Transverse colon (tissue), 4 donors: ENCODE measurements at regions not wholly inside any gene's neighbourhood (a gene's known extent, or its start where the extent isn't known, plus 50 kb on each side); places are given as distances from the start of the nearest gene placed in this dataset.
"Not testable (repeated sequence)": the region's sequence is repeated elsewhere in the genome, so short reads cannot be mapped to it uniquely, and the experiment has no call there.

ENCODE experiments used
- DNase-seq: peaks from one replicate; pipeline ENCODE4 v3.0.0-alpha.2; 2019
- H3K27ac ChIP-seq, 4 donors: fragments of 200-600 bp; sonication (generic); 2 replicates each; pipeline ENCODE4 v1.5.1; 2016 to 2018; ENCODE audit warnings: inconsistent platforms in 4 of 4
- H3K27me3 ChIP-seq: fragments of 200-600 bp; sonication (generic); 2 replicates; pipeline ENCODE4 v1.5.1; 2017; ENCODE audit warnings: inconsistent platforms
- H3K36me3 ChIP-seq, 4 donors: fragments of 200-600 bp; sonication (generic); 2 replicates each; pipeline ENCODE4 v1.5.1; 2017 to 2019; ENCODE audit warnings: inconsistent platforms in 4 of 4
- H3K4me1 ChIP-seq, 4 donors: fragments of 200-600 bp; sonication (generic); 2 replicates each; pipeline ENCODE4 v1.5.1; 2017 to 2020; ENCODE audit warnings: inconsistent platforms in 4 of 4
- H3K4me3 ChIP-seq, 4 donors: fragments of 200-600 bp; sonication (generic); 1 replicate in 1 of 4; 2 replicates in 3 of 4; pipeline versions ENCODE4 v1.5.1 to v1.6.1; 2017 to 2019; ENCODE audit warnings: inconsistent platforms in 4 of 4
- H3K9me3 ChIP-seq, 2 donors: fragments of 200-600 bp; sonication (generic); 2 replicates each; pipeline ENCODE4 v1.5.1; 2017 to 2019; ENCODE audit warnings: inconsistent platforms in 2 of 2
- CTCF ChIP-seq, 5 experiments: fragments of 200-600 bp in 3 of 5; fragments of 450-650 bp in 2 of 5; sonication (generic) in 3 of 5; IDR thresholded peaks; 1 replicate in 2 of 5; 2 replicates in 3 of 5; pipeline ENCODE4 v1.5.1; 2016 to 2017; ENCODE audit warnings: antibody characterized with exemption in 5 of 5, inconsistent platforms in 3 of 5, mild to moderate bottlenecking in 2 of 5, moderate library complexity in 1 of 5
- EP300 ChIP-seq: sonication (generic); formaldehyde crosslinking; IDR thresholded peaks from one replicate; pipeline ENCODE4 v1.6.1; 2017; ENCODE audit warnings: antibody characterized with exemption, low read depth
- POLR2A ChIP-seq: fragments of 450-650 bp; IDR thresholded peaks from one replicate; pipeline ENCODE4 v1.6.1; 2016; ENCODE audit warnings: antibody characterized with exemption, mild to moderate bottlenecking, moderate library complexity
- POLR2AphosphoS5 ChIP-seq, 3 donors: sonication (generic); formaldehyde crosslinking; IDR thresholded peaks; one replicate each; pipeline ENCODE4 v1.6.1; 2016; ENCODE audit warnings: antibody characterized with exemption in 3 of 3
- WGBS, 2 donors: methylation state at CpG; one replicate each; pipeline ENCODE4 v1.1.5; 2018; ENCODE audit warnings: low coverage in 1 of 2; 5-methylcytosine and 5-hydroxymethylcytosine counted together
- in situ Hi-C, 4 donors: fragments of 200-750 bp; cut with MboI; loops; one replicate each; pipeline versions ENCODE4 v1.15.0 to v1.15.1; 2017; ENCODE audit warnings: low sequenced_read_pairs in 3 of 4, low pct_ligation_motif_present in 1 of 4, low pct_unique_long_range_greater_than_20kb in 1 of 4
- intact Hi-C: fragments of 100-400 bp; cut with DNase I; formaldehyde crosslinking; loops from one replicate; pipeline ENCODE4 v1.15.1; 2023; ENCODE audit warnings: low total_unique reads

- intact Hi-C loops: no loop called here
Observed at GRCh38 chr4:169925678-169926077, 100.5 kb downstream of the MFAP3L start.

GRCh38 chr4:169922632-169923276 is 103.4 kb downstream of the MFAP3L start:
- TF ChIP-seq EP300 (no peak), POLR2A (no peak), CTCF (IDR thresholded peaks at IDR 0.05) (no peak), POLR2AphosphoS5 (IDR thresholded peaks at IDR 0.05) (no peak)
- Histone ChIP-seq H3K36me3 (no peaks in the 10 kb centered on the region), H3K27ac (no peak overlapping the region), H3K27me3 (no peaks in the 10 kb centered on the region), H3K9me3 (no peaks in the 10 kb centered on the region), H3K4me1 (no peaks in the 10 kb centered on the region), H3K4me3 (no peak overlapping the region)
- DNase-seq: no peak
- in situ Hi-C loops (no loop called here), intact Hi-C loops (no loop called here)
- 36 to 43% methylated on average over 2 to 3 of the region's 3 CpGs for WGBS, 2 donors

More at GRCh38 chr4:169925678-169926077, 100.5 kb downstream of the MFAP3L start:
- no peaks in the 10 kb centered on the region for H3K36me3 ChIP-seq
- 91 to 92% methylated on average over 4 of the region's 4 CpGs for WGBS, 2 donors
- no peak overlapping the region for H3K4me3 ChIP-seq
- H3K27ac ChIP-seq: no peak overlapping the region
- no peak for DNase-seq
- H3K9me3 ChIP-seq: no peaks in the 10 kb centered on the region
- H3K27me3 ChIP-seq: no peaks in the 10 kb centered on the region
- in situ Hi-C loops: no loop called here
- TF ChIP-seq EP300: no peak
- TF ChIP-seq CTCF (IDR thresholded peaks at IDR 0.05): no peak
- no peak for TF ChIP-seq POLR2A
- no peak for TF ChIP-seq POLR2AphosphoS5 (IDR thresholded peaks at IDR 0.05)
- H3K4me1 ChIP-seq: no peaks in the 10 kb centered on the region

GRCh38 chr4:169921732-169922131 is 104.5 kb downstream of the MFAP3L start:
- no peak for DNase-seq
- Histone ChIP-seq H3K27ac (no peak overlapping the region), H3K27me3 (no peaks in the 10 kb centered on the region), H3K4me1 (no peaks in the 10 kb centered on the region), H3K36me3 (no peaks in the 10 kb centered on the region), H3K4me3 (no peak overlapping the region), H3K9me3 (no peaks in the 10 kb centered on the region)
- WGBS, 2 donors: 55 to 60% methylated on average over 1 of the region's 1 CpG
- intact Hi-C loops: no loop called here
- in situ Hi-C loops: no loop called here
- TF ChIP-seq POLR2AphosphoS5 (IDR thresholded peaks at IDR 0.05): no peak
- TF ChIP-seq EP300: no peak
- no peak for TF ChIP-seq CTCF (IDR thresholded peaks at IDR 0.05)
- no peak for TF ChIP-seq POLR2A

- no peaks in the 10 kb centered on the region for H3K36me3 ChIP-seq
- H3K4me1 ChIP-seq: no peaks in the 10 kb centered on the region
- H3K9me3 ChIP-seq: no peaks in the 10 kb centered on the region
- H3K27me3 ChIP-seq: no peaks in the 10 kb centered on the region
- H3K27ac ChIP-seq: no peak overlapping the region
- in situ Hi-C loops (no loop called here), intact Hi-C loops (no loop called here)
- TF ChIP-seq CTCF (IDR thresholded peaks at IDR 0.05): no peak
- TF ChIP-seq EP300: no peak
- TF ChIP-seq POLR2AphosphoS5 (IDR thresholded peaks at IDR 0.05): no peak
- no peak for TF ChIP-seq POLR2A
- WGBS, 2 donors: 81 to 89% methylated on average over 5 to 9 of the region's 9 CpGs
- no peak overlapping the region for H3K4me3 ChIP-seq
- no peak for DNase-seq
Observed at GRCh38 chr4:169921237-169921636, 105.0 kb downstream of the MFAP3L start.

- H3K4me3 ChIP-seq, H3K4me1 ChIP-seq, H3K27me3 ChIP-seq, in situ Hi-C loops, intact Hi-C loops, DNase-seq, H3K27ac ChIP-seq, H3K36me3 ChIP-seq, H3K9me3 ChIP-seq: not testable (repeated sequence)
- 41 to 71% methylated on average over 8 to 12 of the region's 12 CpGs for WGBS, 2 donors
Observed at GRCh38 chr4:169919194-169920124, 106.7 kb downstream of the MFAP3L start.
